ENCODE measurements at regions not wholly inside any gene's neighbourhood (a gene's known extent, or its start where the extent isn't known, plus 50 kb on each side); places are given as distances from the start of the nearest gene placed in this dataset.
"Not testable (repeated sequence)": the region's sequence is repeated elsewhere in the genome, so short reads cannot be mapped to it uniquely, and the experiment has no call there.

GRCh38 chr4:19492606-19493005 lies 759.1 kb upstream of the SLIT2 start:
- no peak for DNase-seq

GRCh38 chr4:19486400-19486799 lies 765.3 kb upstream of the SLIT2 start:
- peak; percentile 21 for DNase-seq

GRCh38 chr4:19478791-19479190 lies 772.9 kb upstream of the SLIT2 start:
- DNase-seq = no peak

GRCh38 chr4:19473569-19473968 lies 778.1 kb upstream of the SLIT2 start:
- no peak for DNase-seq

GRCh38 chr4:19472666-19473065 lies 779.0 kb upstream of the SLIT2 start:
- no peak for DNase-seq

- not testable (repeated sequence) for DNase-seq
Observed at GRCh38 chr4:19470001-19470400, 781.7 kb upstream of the SLIT2 start.

GRCh38 chr4:19462117-19462516 lies 789.6 kb upstream of the SLIT2 start:
- DNase-seq = no peak

- no peak for DNase-seq
Observed at GRCh38 chr4:19455850-19456602, 795.7 kb upstream of the SLIT2 start.

GRCh38 chr4:19455196-19455595 lies 796.5 kb upstream of the SLIT2 start:
- DNase-seq = no peak

- DNase-seq = no peak
Observed at GRCh38 chr4:19438233-19438632, 813.5 kb upstream of the SLIT2 start.

- no peak for DNase-seq
Observed at GRCh38 chr4:19437008-19437407, 814.7 kb upstream of the SLIT2 start.

- no peak for DNase-seq
Observed at GRCh38 chr4:19429684-19430083, 822.0 kb upstream of the SLIT2 start.

- DNase-seq = no peak
Observed at GRCh38 chr4:19425146-19425545, 826.6 kb upstream of the SLIT2 start.

GRCh38 chr4:19417256-19417655 lies 834.4 kb upstream of the SLIT2 start:
- DNase-seq = no peak

GRCh38 chr4:19416146-19416545 lies 835.6 kb upstream of the SLIT2 start:
- no peak for DNase-seq

GRCh38 chr4:19408490-19408889 lies 843.2 kb upstream of the SLIT2 start:
- peak; percentile 43 for DNase-seq

- no peak for DNase-seq
Observed at GRCh38 chr4:19406789-19407188, 844.9 kb upstream of the SLIT2 start.

- DNase-seq = peak; percentile 22
Observed at GRCh38 chr4:19403786-19404370, 847.8 kb upstream of the SLIT2 start.

- no peak for DNase-seq
Observed at GRCh38 chr4:19402581-19403065, 849.1 kb upstream of the SLIT2 start.

- DNase-seq = no peak
Observed at GRCh38 chr4:19401301-19402080, 850.2 kb upstream of the SLIT2 start.

- no peak for DNase-seq
Observed at GRCh38 chr4:19400820-19401219, 850.9 kb upstream of the SLIT2 start.

GRCh38 chr4:19399001-19399400 lies 852.7 kb upstream of the SLIT2 start:
- no peak for DNase-seq

GRCh38 chr4:19386786-19387185 lies 864.9 kb upstream of the SLIT2 start:
- DNase-seq = no peak
